ENCODE measurements at regions not wholly inside any gene's neighbourhood (a gene's known extent, or its start where the extent isn't known, plus 50 kb on each side); places are given as distances from the start of the nearest gene placed in this dataset.
"Not testable (repeated sequence)": the region's sequence is repeated elsewhere in the genome, so short reads cannot be mapped to it uniquely, and the experiment has no call there.

DNA sequence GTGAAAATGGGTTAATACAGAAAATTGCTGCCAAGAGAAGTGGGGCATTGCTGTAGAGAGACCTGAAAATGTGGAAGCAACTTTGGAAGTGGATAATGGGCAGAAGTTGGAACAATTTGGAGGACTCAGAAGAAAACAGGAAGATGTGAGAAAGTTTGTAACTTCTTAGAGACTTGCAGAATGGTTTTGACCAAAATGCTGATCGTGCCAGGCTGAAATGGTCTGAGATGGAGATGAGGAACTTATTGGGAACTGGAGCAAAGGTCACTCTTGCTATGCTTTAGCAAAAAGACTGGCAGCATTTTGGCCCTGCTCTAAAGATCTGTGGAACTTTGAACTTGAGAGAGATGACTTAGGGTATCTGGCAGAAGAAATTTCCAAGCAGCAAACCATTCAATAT lies 254.8 kb downstream of the KBTBD8 start:
- FAIRE-seq; DNase-seq (ENCODE audit: extremely low spot score, insufficient read length, low read depth): not testable (repeated sequence)

DNA sequence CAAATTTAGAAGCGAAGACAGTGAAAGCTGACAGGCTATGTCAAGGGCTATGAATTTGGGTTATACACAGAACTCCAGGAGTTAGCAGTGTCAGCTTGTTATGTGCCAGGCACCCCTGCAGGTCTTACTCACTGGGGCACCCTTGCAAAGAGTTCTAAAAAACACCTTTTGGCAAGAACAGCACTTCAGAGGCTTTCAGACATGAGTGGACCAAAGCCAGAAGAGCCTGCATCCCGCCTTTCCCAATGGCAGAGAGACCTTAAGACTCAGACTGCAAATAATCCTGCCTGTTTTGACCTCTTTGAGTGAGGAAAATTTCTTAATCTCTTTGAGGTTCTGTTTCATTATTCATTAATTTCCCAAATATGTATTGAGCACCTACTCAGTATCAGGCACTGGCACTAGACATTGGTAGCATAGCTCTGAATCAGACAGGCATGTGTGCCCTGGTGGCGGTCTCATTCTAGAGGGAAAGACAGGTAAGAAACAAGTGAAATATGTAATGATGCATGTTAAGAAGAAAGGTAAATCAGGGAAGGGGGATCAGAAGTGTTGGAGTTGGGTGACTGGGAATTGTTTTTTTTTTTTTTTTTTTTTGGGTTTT lies 280.0 kb downstream of the KBTBD8 start:
- DNase-seq (ENCODE audit: extremely low spot score, insufficient read length, low read depth): no peak
- FAIRE-seq: no peak

GRCh38 chr3:67286586-67286985 lies 288.5 kb downstream of the KBTBD8 start:
- FAIRE-seq (no peak), DNase-seq (ENCODE audit: extremely low spot score, insufficient read length, low read depth) (no peak)

GRCh38 chr3:67288466-67289106 lies 290.5 kb downstream of the KBTBD8 start:
- no peak for FAIRE-seq
- no peak for DNase-seq (ENCODE audit: extremely low spot score, insufficient read length, low read depth)

DNA sequence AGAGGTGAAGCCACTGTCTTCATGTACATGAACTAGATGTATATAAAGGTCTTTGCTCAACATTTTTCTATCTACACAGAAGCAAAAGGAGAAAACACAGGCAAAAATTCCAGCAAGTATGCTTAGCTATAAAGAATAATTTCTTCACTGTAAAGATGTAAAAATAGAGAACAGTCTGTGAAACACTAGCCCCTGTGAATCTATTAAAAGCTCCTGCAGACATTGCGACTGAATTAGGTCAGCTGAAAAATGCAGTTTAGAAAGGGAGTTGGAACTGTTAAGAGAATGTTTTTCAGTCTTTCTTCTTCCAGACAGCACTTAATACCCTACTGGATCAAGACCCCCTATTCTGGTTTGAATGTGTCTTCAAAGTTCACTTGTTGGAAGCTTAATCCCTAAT lies 291.5 kb downstream of the KBTBD8 start:
- FAIRE-seq (no peak), DNase-seq (ENCODE audit: extremely low spot score, insufficient read length, low read depth) (no peak)

- DNase-seq (ENCODE audit: extremely low spot score, insufficient read length, low read depth): no peak
- FAIRE-seq: peak; percentile 86
Observed at GRCh38 chr3:67290438-67290837, 292.3 kb downstream of the KBTBD8 start.

DNA sequence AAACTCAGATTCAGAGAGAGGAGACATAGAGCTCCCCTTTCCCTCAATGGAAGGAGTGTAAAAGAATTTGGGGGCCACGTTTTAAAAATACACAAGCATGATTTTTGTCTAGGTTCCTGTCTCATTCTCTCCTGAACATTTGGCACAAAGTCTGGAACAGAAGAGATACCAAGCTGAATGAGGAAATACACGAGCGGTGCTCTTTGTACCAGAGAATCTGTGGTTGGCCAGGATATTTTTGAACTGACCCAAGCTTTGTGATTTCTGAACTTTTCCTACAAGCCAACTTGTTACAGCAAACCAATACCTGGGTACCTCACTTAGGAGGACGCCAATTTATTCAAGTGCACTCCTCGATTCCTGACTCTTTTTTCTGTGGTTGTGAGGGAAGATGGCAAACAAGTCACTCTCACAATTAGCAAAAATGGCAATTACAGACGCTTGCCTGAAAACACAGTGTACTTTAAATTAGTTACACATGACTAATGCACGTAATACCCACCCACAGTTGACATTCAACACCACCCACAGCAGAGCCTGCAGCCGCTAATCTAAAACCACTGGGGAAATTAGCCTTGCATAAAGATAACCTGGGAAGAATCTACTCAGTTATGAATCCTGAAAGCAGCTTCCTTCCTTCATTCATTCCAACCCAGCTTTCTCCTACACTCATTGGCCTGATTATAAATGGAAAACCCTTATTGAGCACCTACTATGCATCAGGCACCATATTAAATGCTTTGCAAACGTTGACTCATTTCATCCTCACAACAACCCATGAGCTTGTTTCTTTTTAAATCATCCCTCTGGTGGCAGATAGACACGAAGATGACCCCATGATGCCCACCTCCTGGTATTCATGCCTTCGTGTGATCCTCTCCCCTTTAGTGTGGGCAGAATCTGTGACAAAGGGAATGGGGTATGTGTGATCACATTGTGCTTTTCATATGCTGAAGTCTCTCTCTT lies 293.5 kb downstream of the KBTBD8 start:
- DNase-seq (ENCODE audit: extremely low spot score, insufficient read length, low read depth): no peak

GRCh38 chr3:67292356-67293121 lies 294.4 kb downstream of the KBTBD8 start:
- no peak for DNase-seq (ENCODE audit: extremely low spot score, insufficient read length, low read depth)
- no peak for FAIRE-seq

More for the DNA sequence above, 293.5 kb downstream of the KBTBD8 start:
- FAIRE-seq: peak; percentile 49

DNA sequence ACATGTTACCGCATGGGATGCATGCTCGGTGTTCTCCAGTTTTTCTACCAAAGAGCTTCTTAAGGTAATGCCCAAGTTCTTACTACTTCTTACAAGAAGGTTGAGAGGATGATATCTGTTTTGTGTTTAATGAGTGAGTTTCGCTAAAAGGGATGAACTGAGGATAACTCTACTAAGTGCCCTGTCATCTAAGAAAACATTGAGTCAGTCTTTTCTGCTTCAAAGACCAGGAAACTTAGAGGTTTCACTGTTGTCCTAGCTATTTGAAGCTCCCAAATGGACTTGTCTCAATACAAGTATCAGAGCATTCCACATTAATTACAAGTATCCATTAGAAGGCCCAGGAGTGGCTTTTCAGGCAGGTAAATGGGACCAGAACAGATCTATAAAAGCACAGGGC lies 296.2 kb downstream of the KBTBD8 start:
- DNase-seq (ENCODE audit: extremely low spot score, insufficient read length, low read depth): no peak
- no peak for FAIRE-seq

DNA sequence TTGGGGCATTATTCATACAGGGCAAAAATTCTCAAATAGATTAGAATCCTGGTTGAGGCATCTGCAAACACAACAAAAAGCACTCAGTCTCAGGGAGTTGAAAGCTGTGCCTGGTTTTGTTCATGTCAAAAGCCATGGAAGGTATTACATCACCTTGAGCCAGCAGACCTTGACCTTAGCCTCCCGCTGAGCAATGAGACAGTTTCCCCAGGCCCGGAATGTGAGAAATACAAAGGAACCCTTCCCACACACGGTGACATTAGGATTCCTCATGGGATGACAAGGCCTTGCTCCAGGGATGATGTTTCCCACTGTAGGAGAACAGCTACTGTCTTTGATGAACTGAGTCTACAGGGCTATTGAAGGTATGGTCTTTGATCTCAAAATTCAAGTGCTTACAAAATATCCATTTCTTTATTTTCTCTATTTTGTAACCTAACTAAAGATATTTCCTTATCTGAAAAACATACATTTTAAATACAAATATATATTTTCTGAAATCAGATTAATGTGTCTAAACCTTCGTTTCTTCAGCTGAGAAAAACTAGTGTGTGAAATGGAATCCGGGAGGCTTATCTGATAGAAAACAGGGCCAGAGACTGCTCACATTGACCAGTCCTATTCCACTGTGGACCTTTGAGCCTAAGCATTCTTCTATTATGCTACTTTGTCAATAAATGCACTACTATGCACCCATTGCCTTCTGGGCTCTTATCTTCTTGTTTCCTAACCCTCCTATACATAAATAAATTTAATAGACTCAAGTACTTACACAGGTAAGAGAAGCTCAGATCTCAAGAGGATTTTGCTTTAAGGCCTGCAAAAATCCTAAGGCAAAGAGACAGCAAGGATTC lies 298.2 kb downstream of the KBTBD8 start:
- FAIRE-seq: no peak

GRCh38 chr3:67297715-67298475 lies 299.8 kb downstream of the KBTBD8 start:
- no peak for DNase-seq (ENCODE audit: extremely low spot score, insufficient read length, low read depth)
- no peak for FAIRE-seq

More for the DNA sequence above, 298.2 kb downstream of the KBTBD8 start:
- DNase-seq (ENCODE audit: extremely low spot score, insufficient read length, low read depth): no peak

- FAIRE-seq: no peak
- no peak for DNase-seq (ENCODE audit: extremely low spot score, insufficient read length, low read depth)
Observed at GRCh38 chr3:67301556-67301955, 303.4 kb downstream of the KBTBD8 start.

- FAIRE-seq (no peak), DNase-seq (ENCODE audit: extremely low spot score, insufficient read length, low read depth) (no peak)
Observed at GRCh38 chr3:67302489-67302888, 304.4 kb downstream of the KBTBD8 start.

DNA sequence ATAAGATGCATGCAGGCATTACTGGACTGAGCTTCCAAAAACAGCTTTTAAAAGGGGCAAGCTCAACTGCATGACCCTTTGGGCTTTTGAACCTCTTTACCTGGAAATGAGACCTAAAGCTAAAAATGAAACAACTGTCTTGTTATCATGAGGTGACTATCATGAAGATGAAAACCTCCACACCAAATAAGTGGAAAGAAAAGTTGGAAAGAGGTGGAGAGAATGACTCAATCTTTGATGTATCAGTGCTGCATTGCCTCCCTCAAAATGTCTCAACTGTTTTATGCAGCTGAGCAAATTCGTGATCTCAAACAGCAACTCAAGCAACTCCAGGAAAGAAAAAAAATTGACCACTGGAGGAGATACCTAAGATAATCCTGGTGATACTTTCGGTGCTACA lies 307.1 kb downstream of the KBTBD8 start:
- DNase-seq (ENCODE audit: extremely low spot score, insufficient read length, low read depth) (no peak), FAIRE-seq (no peak)

DNA sequence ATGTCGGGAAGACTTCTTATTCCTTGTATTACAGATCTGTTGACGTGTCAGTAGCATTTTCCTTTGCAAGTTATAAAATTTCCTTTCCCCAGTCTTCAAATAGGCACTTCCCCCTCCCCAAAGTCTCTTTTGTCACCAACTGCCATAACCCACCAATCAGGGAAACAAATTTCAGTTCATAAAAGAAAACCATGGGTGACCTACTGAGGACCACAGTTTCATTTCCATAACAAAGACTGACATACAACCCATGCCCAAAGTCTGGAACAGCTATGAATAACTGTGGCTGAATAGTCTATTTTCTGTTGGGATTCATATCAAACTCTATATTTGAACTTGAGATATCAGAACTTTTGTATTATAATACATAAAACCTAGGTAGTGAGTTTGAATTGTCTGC lies 307.8 kb downstream of the KBTBD8 start:
- DNase-seq (ENCODE audit: extremely low spot score, insufficient read length, low read depth) (no peak), FAIRE-seq (no peak)

- DNase-seq (ENCODE audit: extremely low spot score, insufficient read length, low read depth) (no peak), FAIRE-seq (no peak)
Observed at GRCh38 chr3:67311440-67311839, 313.3 kb downstream of the KBTBD8 start.

GRCh38 chr3:67312155-67312554 lies 314.0 kb downstream of the KBTBD8 start:
- no peak for DNase-seq (ENCODE audit: extremely low spot score, insufficient read length, low read depth)
- FAIRE-seq: no peak

GRCh38 chr3:67318162-67318561 lies 320.1 kb downstream of the KBTBD8 start:
- DNase-seq (ENCODE audit: extremely low spot score, insufficient read length, low read depth): no peak
- no peak for FAIRE-seq

DNA sequence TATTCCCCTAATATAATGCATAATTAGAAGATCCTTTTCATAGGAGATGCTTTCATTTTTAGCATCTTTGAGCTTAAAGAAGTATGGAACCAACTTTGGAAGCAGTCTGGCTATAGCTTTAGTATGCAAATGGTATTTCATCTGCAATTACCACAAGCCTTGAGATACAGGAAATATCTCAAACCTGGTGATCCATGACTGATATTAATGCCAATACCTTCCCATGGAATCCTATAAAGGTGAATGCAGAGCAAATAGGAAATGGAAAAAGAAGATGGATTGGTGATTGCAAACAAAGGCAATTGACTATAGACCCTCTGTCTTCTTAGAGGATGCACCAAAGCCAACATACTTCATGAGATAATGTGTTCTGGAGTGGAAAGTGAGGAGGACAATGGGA lies 326.4 kb downstream of the KBTBD8 start:
- FAIRE-seq (no peak), DNase-seq (ENCODE audit: extremely low spot score, insufficient read length, low read depth) (no peak)
